Skeletal muscle cell (primary cell): ENCODE measurements at regions not wholly inside any gene's neighbourhood (a gene's known extent, or its start where the extent isn't known, plus 50 kb on each side); places are given as distances from the start of the nearest gene placed in this dataset.

ENCODE experiments used
- DNase-seq: peaks from one replicate; pipeline ENCODE4 v3.0.0-alpha.2; 2010; ENCODE audit warnings: low read depth
- H3K4me3 ChIP-seq: 2 replicates; pipeline ENCODE4 v1.5.1; 2011; ENCODE audit warnings: low read depth, mild to moderate bottlenecking, control low read depth, low read length, moderate library complexity

GRCh38 chr6:139832493-139833305, 458.3 kb upstream of the CITED2 start:
- DNase-seq = no peak
- H3K4me3 ChIP-seq = no peak overlapping the region

- no peak overlapping the region for H3K4me3 ChIP-seq
- no peak for DNase-seq
These were observed 455.1 kb upstream of the CITED2 start for GRCh38 chr6:139829576-139829975.

GRCh38 chr6:139828751-139829519, 454.5 kb upstream of the CITED2 start:
- no peak for DNase-seq
- no peak overlapping the region for H3K4me3 ChIP-seq

GRCh38 chr6:139825935-139826374, 451.5 kb upstream of the CITED2 start:
- no peak overlapping the region for H3K4me3 ChIP-seq
- DNase-seq = no peak

- no peak for DNase-seq
- no peak overlapping the region for H3K4me3 ChIP-seq
These were observed 450.4 kb upstream of the CITED2 start for GRCh38 chr6:139824864-139825263.

- DNase-seq = no peak
These were observed 449.3 kb upstream of the CITED2 start for GRCh38 chr6:139823808-139824126.

GRCh38 chr6:139823099-139823807, 448.8 kb upstream of the CITED2 start:
- DNase-seq = no peak

More at GRCh38 chr6:139823808-139824126, 449.3 kb upstream of the CITED2 start:
- no peak overlapping the region for H3K4me3 ChIP-seq

GRCh38 chr6:139821676-139822223, 447.3 kb upstream of the CITED2 start:
- no peak for DNase-seq
- no peak overlapping the region for H3K4me3 ChIP-seq

More at GRCh38 chr6:139823099-139823807, 448.8 kb upstream of the CITED2 start:
- no peak overlapping the region for H3K4me3 ChIP-seq

GRCh38 chr6:139820210-139820609, 445.8 kb upstream of the CITED2 start:
- DNase-seq = peak; percentile 43

GRCh38 chr6:139819776-139820175, 445.3 kb upstream of the CITED2 start:
- no peak overlapping the region for H3K4me3 ChIP-seq
- no peak for DNase-seq

More at GRCh38 chr6:139820210-139820609, 445.8 kb upstream of the CITED2 start:
- H3K4me3 ChIP-seq = no peak overlapping the region

GRCh38 chr6:139812939-139813338, 438.5 kb upstream of the CITED2 start:
- no peak overlapping the region for H3K4me3 ChIP-seq

GRCh38 chr6:139801571-139802321, 427.3 kb upstream of the CITED2 start:
- no peak overlapping the region for H3K4me3 ChIP-seq
- no peak for DNase-seq

More at GRCh38 chr6:139812939-139813338, 438.5 kb upstream of the CITED2 start:
- DNase-seq = no peak

GRCh38 chr6:139800837-139801236, 426.4 kb upstream of the CITED2 start:
- DNase-seq = no peak

GRCh38 chr6:139790527-139790926, 416.1 kb upstream of the CITED2 start:
- no peak for DNase-seq

More at GRCh38 chr6:139800837-139801236, 426.4 kb upstream of the CITED2 start:
- no peak overlapping the region for H3K4me3 ChIP-seq

GRCh38 chr6:139784222-139784769, 409.8 kb upstream of the CITED2 start:
- DNase-seq = no peak
- H3K4me3 ChIP-seq = no peak overlapping the region

More at GRCh38 chr6:139790527-139790926, 416.1 kb upstream of the CITED2 start:
- no peak overlapping the region for H3K4me3 ChIP-seq

- DNase-seq = no peak
These were observed 405.7 kb upstream of the CITED2 start for GRCh38 chr6:139779988-139780774.

GRCh38 chr6:139778688-139779087, 404.2 kb upstream of the CITED2 start:
- H3K4me3 ChIP-seq = no peak overlapping the region
- DNase-seq = peak; percentile 16

More at GRCh38 chr6:139779988-139780774, 405.7 kb upstream of the CITED2 start:
- H3K4me3 ChIP-seq = no peak overlapping the region

GRCh38 chr6:139778106-139778505, 403.7 kb upstream of the CITED2 start:
- H3K4me3 ChIP-seq = no peak overlapping the region
- no peak for DNase-seq
